GM21717 (cell line): ENCODE measurements at regions not wholly inside any gene's neighbourhood (a gene's known extent, or its start where the extent isn't known, plus 50 kb on each side); places are given as distances from the start of the nearest gene placed in this dataset.
"Not testable (repeated sequence)": the region's sequence is repeated elsewhere in the genome, so short reads cannot be mapped to it uniquely, and the experiment has no call there.

Experiments used
- ATAC-seq: cut with Tn5 transposase; IDR thresholded peaks from one replicate; pipeline ENCODE4 v1.9.1; 2021; ENCODE audit warnings: mild to moderate bottlenecking, moderate library complexity; ENCODE audit not compliant: unreplicated experiment

GRCh38 chr9:74125941-74126340 is 371.2 kb upstream of the RORB start:
- ATAC-seq = no peak

GRCh38 chr9:74132986-74133385 is 364.1 kb upstream of the RORB start:
- ATAC-seq = no peak

GRCh38 chr9:74133921-74134320 is 363.2 kb upstream of the RORB start:
- no peak for ATAC-seq

GRCh38 chr9:74138182-74138581 is 359.0 kb upstream of the RORB start:
- ATAC-seq = no peak

GRCh38 chr9:74140141-74140540 is 357.0 kb upstream of the RORB start:
- no peak for ATAC-seq

- no peak for ATAC-seq
Measured at GRCh38 chr9:74147906-74148305, 349.2 kb upstream of the RORB start.

- peak; percentile 100 for ATAC-seq
Measured at GRCh38 chr9:74172874-74173273, 324.3 kb upstream of the RORB start.

- ATAC-seq = no peak
Measured at GRCh38 chr9:74173284-74173683, 323.9 kb upstream of the RORB start.

GRCh38 chr9:74197771-74198170 is 299.4 kb upstream of the RORB start:
- ATAC-seq = not testable (repeated sequence)

- no peak for ATAC-seq
Measured at GRCh38 chr9:74205056-74205455, 292.1 kb upstream of the RORB start.

GRCh38 chr9:74218385-74219063 is 278.6 kb upstream of the RORB start:
- no peak for ATAC-seq

GRCh38 chr9:74220327-74220726 is 276.8 kb upstream of the RORB start:
- ATAC-seq = no peak

GRCh38 chr9:74236857-74237256 is 260.3 kb upstream of the RORB start:
- ATAC-seq = no peak

GRCh38 chr9:74245866-74246497 is 251.2 kb upstream of the RORB start:
- ATAC-seq = no peak

- no peak for ATAC-seq
Measured at GRCh38 chr9:74255489-74255984, 241.6 kb upstream of the RORB start.

- no peak for ATAC-seq
Measured at GRCh38 chr9:74275872-74276508, 221.1 kb upstream of the RORB start.

- peak; percentile 98 for ATAC-seq
Measured at GRCh38 chr9:74277532-74277931, 219.6 kb upstream of the RORB start.

- ATAC-seq = no peak
Measured at GRCh38 chr9:74281674-74282073, 215.5 kb upstream of the RORB start.

- ATAC-seq = no peak
Measured at GRCh38 chr9:74282526-74283253, 214.4 kb upstream of the RORB start.

GRCh38 chr9:74284581-74285450 is 212.3 kb upstream of the RORB start:
- ATAC-seq = no peak
